ENCODE measurements at regions not wholly inside any gene's neighbourhood (a gene's known extent, or its start where the extent isn't known, plus 50 kb on each side); places are given as distances from the start of the nearest gene placed in this dataset.
A peak's percentile ranks its signal among the peaks of the same experiment; 100 is the strongest.

GRCh38 chr21:16357994-16358393, 628.2 kb downstream of the USP25 start:
- no peak for DNase-seq (ENCODE audit: low read depth)

GRCh38 chr21:16358784-16359183, 629.0 kb downstream of the USP25 start:
- no peak for DNase-seq (ENCODE audit: low read depth)

GRCh38 chr21:16363100-16363499, 633.3 kb downstream of the USP25 start:
- DNase-seq (ENCODE audit: low read depth): no peak

DNA sequence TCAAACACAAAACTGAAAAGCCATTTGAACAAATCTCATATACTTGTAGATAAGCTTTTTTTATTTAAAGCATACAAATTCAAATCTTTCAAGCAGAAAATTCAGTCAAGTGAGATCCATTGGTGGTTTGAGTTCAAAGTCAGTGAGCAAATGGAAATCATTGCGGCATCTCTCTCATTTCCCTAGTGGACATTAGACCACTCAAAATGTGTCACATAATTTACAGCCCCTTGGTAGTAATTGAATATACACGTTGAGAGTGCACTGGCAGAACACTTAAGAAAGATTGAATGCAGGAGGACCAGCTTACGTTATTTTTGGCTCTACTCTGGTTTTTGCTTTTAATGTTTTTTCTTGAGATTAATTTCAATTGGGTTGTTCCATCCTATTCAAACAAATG, 633.7 kb downstream of the USP25 start:
- peak; percentile 31 for DNase-seq (ENCODE audit: low read depth)

- DNase-seq (ENCODE audit: low read depth): no peak
Measured at GRCh38 chr21:16366207-16366606, 636.4 kb downstream of the USP25 start.

DNA sequence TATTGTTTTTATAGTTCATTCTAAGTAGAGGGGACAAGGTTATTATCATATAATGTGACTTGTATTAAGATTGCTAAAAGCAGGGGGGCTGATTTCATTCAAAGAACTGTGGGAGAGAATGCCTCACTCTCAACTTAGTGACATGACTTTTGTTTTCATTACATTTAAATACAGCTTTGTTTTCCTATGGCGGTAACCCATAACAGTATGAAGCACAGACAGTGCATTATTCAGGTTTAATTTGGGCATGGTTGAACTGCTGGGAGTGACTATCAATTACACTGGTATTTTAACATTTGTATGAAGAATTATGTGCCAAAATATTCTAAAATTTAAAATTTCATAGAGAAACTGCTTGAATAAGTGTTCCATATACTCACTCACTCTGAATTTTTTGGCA, 637.3 kb downstream of the USP25 start:
- no peak for DNase-seq (ENCODE audit: low read depth)

GRCh38 chr21:16370186-16370585, 640.4 kb downstream of the USP25 start:
- no peak for DNase-seq (ENCODE audit: low read depth)

GRCh38 chr21:16372586-16372985, 642.8 kb downstream of the USP25 start:
- no peak for DNase-seq (ENCODE audit: low read depth)

DNA sequence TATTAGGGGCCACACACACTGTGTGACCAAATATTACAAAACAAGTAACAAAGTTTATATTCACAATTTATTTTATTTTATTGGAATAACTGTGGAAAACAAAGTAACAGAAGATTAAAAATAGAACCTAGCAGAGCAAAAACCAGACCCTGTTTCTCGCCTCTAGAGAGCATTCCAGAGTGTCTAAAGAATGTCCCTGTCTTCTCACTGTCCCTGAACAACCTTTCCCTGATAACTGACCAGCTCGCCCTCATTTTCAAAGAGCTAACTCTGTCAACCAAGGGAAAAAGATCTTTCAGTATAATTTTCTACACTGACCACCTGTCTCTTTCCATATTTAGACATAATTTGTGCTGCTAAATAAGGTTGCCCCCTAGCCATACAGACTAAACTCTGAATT, 646.9 kb downstream of the USP25 start:
- no peak for DNase-seq (ENCODE audit: low read depth)

GRCh38 chr21:16377120-16377658, 647.4 kb downstream of the USP25 start:
- no peak for DNase-seq (ENCODE audit: low read depth)

GRCh38 chr21:16377857-16378256, 648.1 kb downstream of the USP25 start:
- DNase-seq (ENCODE audit: low read depth): no peak

- DNase-seq (ENCODE audit: low read depth): no peak
Measured at GRCh38 chr21:16378525-16378924, 648.7 kb downstream of the USP25 start.

DNA sequence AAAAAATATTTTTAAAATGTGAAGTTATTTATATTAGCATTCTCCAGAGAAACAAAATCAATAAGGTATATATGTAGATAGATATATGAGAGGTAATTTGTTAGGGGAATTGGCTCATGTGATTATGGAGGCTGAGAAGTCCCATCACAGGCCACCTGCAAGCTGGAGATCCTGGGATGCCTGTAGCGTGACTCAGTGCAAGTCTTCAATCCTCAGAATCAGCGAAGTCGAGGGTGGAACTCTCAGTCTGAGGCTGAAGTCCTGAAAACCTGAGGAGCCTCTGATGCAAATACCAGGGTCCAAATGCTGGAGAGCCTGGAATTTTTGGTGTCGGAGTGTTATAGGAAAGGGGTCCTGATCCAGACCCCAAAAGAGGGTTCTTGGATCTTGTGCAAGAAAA, 658.5 kb downstream of the USP25 start:
- DNase-seq (ENCODE audit: low read depth): no peak

GRCh38 chr21:16388911-16389560, 659.3 kb downstream of the USP25 start:
- no peak for DNase-seq (ENCODE audit: low read depth)

GRCh38 chr21:16389643-16390042, 659.9 kb downstream of the USP25 start:
- no peak for DNase-seq (ENCODE audit: low read depth)

DNA sequence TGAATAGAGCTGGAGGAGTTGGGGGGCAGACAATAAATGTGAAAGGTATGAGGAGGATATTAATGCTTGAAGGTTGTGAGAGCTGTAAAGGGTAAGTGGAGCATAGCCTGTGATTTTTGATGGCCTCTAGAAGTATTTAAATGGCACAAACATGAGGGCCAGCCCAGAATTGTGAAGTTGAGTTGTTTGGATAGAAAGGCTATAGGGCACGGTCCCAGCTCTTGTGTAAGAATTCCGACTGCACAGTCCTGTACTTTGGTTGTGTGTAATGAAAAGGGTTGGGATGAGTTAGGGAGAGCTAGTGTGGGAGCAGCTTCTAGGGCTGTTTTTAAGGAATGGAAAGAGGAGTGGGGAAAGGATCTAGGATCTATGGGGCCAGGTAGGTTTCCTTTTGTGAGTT, 665.5 kb downstream of the USP25 start:
- DNase-seq (ENCODE audit: low read depth): no peak

GRCh38 chr21:16402752-16403151, 673.0 kb downstream of the USP25 start:
- no peak for DNase-seq (ENCODE audit: low read depth)

- peak; percentile 65 for DNase-seq (ENCODE audit: low read depth)
Measured at GRCh38 chr21:16404776-16405175, 675.0 kb downstream of the USP25 start.

- no peak for DNase-seq (ENCODE audit: low read depth)
Measured at GRCh38 chr21:16406355-16406754, 676.6 kb downstream of the USP25 start.

GRCh38 chr21:16407403-16408240, 677.8 kb downstream of the USP25 start:
- DNase-seq (ENCODE audit: low read depth): no peak

- no peak for DNase-seq (ENCODE audit: low read depth)
Measured at GRCh38 chr21:16408280-16408679, 678.5 kb downstream of the USP25 start.

DNA sequence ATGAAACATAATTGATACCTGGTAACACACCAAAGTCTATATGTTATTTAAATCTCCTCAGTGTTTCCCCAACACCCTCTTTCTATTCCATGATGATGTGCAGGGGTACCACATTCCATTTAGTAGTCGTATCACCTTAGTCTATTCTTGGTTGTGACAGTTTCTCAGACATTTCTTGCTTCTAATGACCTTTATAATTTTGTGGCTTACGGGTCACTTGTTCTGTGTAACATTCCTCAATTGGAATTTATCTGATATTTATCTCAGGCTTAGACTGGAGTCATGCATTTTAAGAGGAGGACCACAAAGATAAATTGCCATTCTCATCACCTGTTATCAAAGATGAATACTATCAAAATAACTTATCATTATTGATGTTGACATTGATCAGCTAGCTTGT, 679.6 kb downstream of the USP25 start:
- no peak for DNase-seq (ENCODE audit: low read depth)

- DNase-seq (ENCODE audit: low read depth): peak; percentile 48
Measured at GRCh38 chr21:16418226-16418625, 688.4 kb downstream of the USP25 start.

Data from forelimb muscle (tissue), 1 donor.